ENCODE measurements at regions not wholly inside any gene's neighbourhood (a gene's known extent, or its start where the extent isn't known, plus 50 kb on each side); places are given as distances from the start of the nearest gene placed in this dataset.

- no peaks in the 10 kb centered on the region for H3K23me2 ChIP-seq (ENCODE audit: low read depth, low read length)
- TF ChIP-seq GTF2F1 (IDR thresholded peaks at IDR 0.05; ENCODE audit: borderline replicate concordance, low read depth, low read length) (no peak), TCF12 (IDR thresholded peaks at IDR 0.05; ENCODE audit: low read depth, low read length) (no peak), MAFK (IDR thresholded peaks at IDR 0.05; ENCODE audit: low read depth, low read length) (no peak), JUN (IDR thresholded peaks at IDR 0.05; ENCODE audit: low read depth, low read length) (no peak), JUND (IDR thresholded peaks at IDR 0.05; ENCODE audit: low read length) (no peak), RBBP5 (IDR thresholded peaks at IDR 0.05; ENCODE audit: borderline replicate concordance, low read depth, low read length) (no peak), ASH2L (IDR thresholded peaks at IDR 0.05; ENCODE audit: low read length) (no peak), EP300 (IDR thresholded peaks at IDR 0.05; ENCODE audit: borderline replicate concordance in 1 of 2, low read depth in 2 of 2, low read length in 2 of 2) (no peak), TBP (IDR thresholded peaks at IDR 0.05; ENCODE audit: low read depth, low read length) (no peak), KDM4A (IDR thresholded peaks at IDR 0.05; ENCODE audit: low read depth, low read length, severe bottlenecking) (no peak), CTBP2 (IDR thresholded peaks at IDR 0.05; ENCODE audit: borderline replicate concordance, insufficient read depth, insufficient read length, low read length) (no peak), ATF2 (IDR thresholded peaks at IDR 0.05; ENCODE audit: low read length) (no peak)
- H3K27ac ChIP-seq (ENCODE audit: low read depth, low read length), result no peak overlapping the region
- no peak overlapping the region for H4K8ac ChIP-seq (ENCODE audit: extremely low read depth, insufficient read depth, low read length)
- no peaks in the 10 kb centered on the region for H3K36me3 ChIP-seq (ENCODE audit: control insufficient read depth in 2 of 4, insufficient read depth in 4 of 4, low read length in 3 of 4)
- no peaks in the 10 kb centered on the region for H4K20me1 ChIP-seq (replicated peaks in 1 of 2; ENCODE audit: control insufficient read depth in 1 of 2, insufficient read depth in 2 of 2, low read length in 2 of 2)
- no peaks in the 10 kb centered on the region for H3K79me2 ChIP-seq (ENCODE audit: control insufficient read depth in 1 of 2, insufficient read depth in 2 of 2, low read length in 2 of 2)
- no peak overlapping the region for H3K4me2 ChIP-seq (ENCODE audit: insufficient read depth in 1 of 2, low read depth in 2 of 2, low read length in 2 of 2)
- H2AFZ ChIP-seq (ENCODE audit: low read length), result no peak overlapping the region
- no peak overlapping the region for H3K23ac ChIP-seq (ENCODE audit: insufficient read length)
- peaks cover 0 to 4% (median 2%) of the 10 kb centered on the region in 4 experiments; a peak in 2 of 7 replicates for H3K4me1 ChIP-seq (replicated peaks in 1 of 4; ENCODE audit: control insufficient read depth in 3 of 4, insufficient read depth in 4 of 4, low read length in 3 of 4)
- DNase-seq (ENCODE audit: low read depth in 1 of 2, low spot score in 2 of 2), result no peak
- H3K27me3 ChIP-seq (replicated peaks in 1 of 4; ENCODE audit: control insufficient read depth in 3 of 4, extremely low read depth in 1 of 4, insufficient read depth in 3 of 4, low read length in 3 of 4), result no peaks in the 10 kb centered on the region
- no peak overlapping the region for H3K14ac ChIP-seq (ENCODE audit: insufficient read length)
- no peak overlapping the region for H4K5ac ChIP-seq (ENCODE audit: insufficient read length, low read depth, low read length)
- WGBS, 2 experiments (ENCODE audit: extremely low coverage in 1 of 2, insufficient coverage in 1 of 2, insufficient read length in 1 of 2, insufficient replicate concordance in 2 of 2, low coverage in 1 of 2, low lambda C conversion rate in 2 of 2, missing lambda C conversion rate in 1 of 2), result 93% methylated on average over 4 of the region's 4 CpGs; no CpG with 5 or more reads in 1 of the 2 experiments
- FAIRE-seq, result no peak
- POLR2A ChIA-PET (ENCODE audit: partially characterized antibody), result no interaction called here
- H2BK12ac ChIP-seq (ENCODE audit: low read depth, low read length), result no peak overlapping the region
- no peak overlapping the region for H2BK5ac ChIP-seq (ENCODE audit: low read depth, low read length)
- H3K4me3 ChIP-seq (ENCODE audit: extremely low read depth in 1 of 4, insufficient read depth in 2 of 4, low read depth in 3 of 4, low read length in 4 of 4), result no peak overlapping the region
- H3K9me3 ChIP-seq (ENCODE audit: insufficient read depth in 2 of 2, low read depth in 1 of 2, low read length in 1 of 2), result no peaks in the 10 kb centered on the region
- H2AK5ac ChIP-seq (ENCODE audit: low read depth, low read length), result no peak overlapping the region
- no peak overlapping the region for H2BK120ac ChIP-seq (replicated peaks; ENCODE audit: low read depth, low read length)
- H3K4ac ChIP-seq (replicated peaks; ENCODE audit: insufficient read length, low read depth, low read length), result no peak overlapping the region
- no peak overlapping the region for H2BK20ac ChIP-seq (ENCODE audit: low read length)
- no peak overlapping the region for H3K18ac ChIP-seq (ENCODE audit: extremely low read depth, low read length)
- no peak overlapping the region for H4K91ac ChIP-seq (replicated peaks; ENCODE audit: insufficient read length, low read length)
- H3K79me1 ChIP-seq (ENCODE audit: low read depth, low read length), result no peaks in the 10 kb centered on the region
- H3K56ac ChIP-seq (replicated peaks; ENCODE audit: insufficient read length, low read depth, low read length), result no peak overlapping the region
- CTCF ChIA-PET (ENCODE audit: partially characterized antibody), result no interaction called here
- no peak overlapping the region for H2BK15ac ChIP-seq (ENCODE audit: low read length)
- no peak overlapping the region for H3K9ac ChIP-seq (replicated peaks in 1 of 4; ENCODE audit: extremely low read depth in 1 of 4, low read depth in 3 of 4, low read length in 3 of 4)
Measured at GRCh38 chr2:210839034-210839433, 282.6 kb downstream of the CPS1 start.
